ENCODE measurements at regions not wholly inside any gene's neighbourhood (a gene's known extent, or its start where the extent isn't known, plus 50 kb on each side); places are given as distances from the start of the nearest gene placed in this dataset.

- Histone ChIP-seq H3K27ac (no peak overlapping the region), H3K4me3 (ENCODE audit: low read depth, low read length) (no peak overlapping the region), H3K36me3 (replicated peaks) (no peaks in the 10 kb centered on the region), H3K27me3 (replicated peaks) (no peaks in the 10 kb centered on the region)
- in situ Hi-C loops (cut with HindIII; ENCODE audit: low pct_ligation_motif_present, low sequenced_read_pairs): no loop called here
- no peak for TF ChIP-seq CTCF (IDR thresholded peaks at IDR 0.05; ENCODE audit: low read depth, low read length, missing control alignments)
- no peak for DNase-seq
These were observed 93.6 kb upstream of the INSIG1 start for GRCh38 chr7:155203882-155204691.

GRCh38 chr7:155204744-155205367 is 92.8 kb upstream of the INSIG1 start:
- Histone ChIP-seq H3K27me3 (replicated peaks) (no peaks in the 10 kb centered on the region), H3K27ac (peak overlapping the region; percentile 100), H3K36me3 (replicated peaks) (no peaks in the 10 kb centered on the region), H3K4me3 (ENCODE audit: low read depth, low read length) (no peak overlapping the region)
- in situ Hi-C loops (cut with HindIII; ENCODE audit: low pct_ligation_motif_present, low sequenced_read_pairs): no loop called here
- TF ChIP-seq CTCF (IDR thresholded peaks at IDR 0.05; ENCODE audit: low read depth, low read length, missing control alignments): no peak
- DNase-seq: no peak

- Histone ChIP-seq H3K4me3 (ENCODE audit: low read depth, low read length) (peak overlapping the region; percentile 44), H3K27me3 (replicated peaks) (no peaks in the 10 kb centered on the region), H3K36me3 (replicated peaks) (no peaks in the 10 kb centered on the region), H3K27ac (peak overlapping the region; percentile 100)
- DNase-seq: peak; percentile 99
- in situ Hi-C loops (cut with HindIII; ENCODE audit: low pct_ligation_motif_present, low sequenced_read_pairs): no loop called here
- TF ChIP-seq CTCF (IDR thresholded peaks at IDR 0.05; ENCODE audit: low read depth, low read length, missing control alignments): peak; percentile 6
These were observed 92.0 kb upstream of the INSIG1 start for GRCh38 chr7:155205368-155206317.

- Histone ChIP-seq H3K4me3 (ENCODE audit: low read depth, low read length) (peak overlapping the region; percentile 44), H3K36me3 (replicated peaks) (no peaks in the 10 kb centered on the region), H3K27me3 (replicated peaks) (no peaks in the 10 kb centered on the region), H3K27ac (peak overlapping the region; percentile 100)
- DNase-seq: peak; percentile 89
- TF ChIP-seq CTCF (IDR thresholded peaks at IDR 0.05; ENCODE audit: low read depth, low read length, missing control alignments): no peak
- in situ Hi-C loops (cut with HindIII; ENCODE audit: low pct_ligation_motif_present, low sequenced_read_pairs): no loop called here
These were observed 91.2 kb upstream of the INSIG1 start for GRCh38 chr7:155206318-155207020.

GRCh38 chr7:155207326-155208002 is 90.2 kb upstream of the INSIG1 start:
- in situ Hi-C loops (cut with HindIII; ENCODE audit: low pct_ligation_motif_present, low sequenced_read_pairs): no loop called here
- no peak for TF ChIP-seq CTCF (IDR thresholded peaks at IDR 0.05; ENCODE audit: low read depth, low read length, missing control alignments)
- H3K4me3 ChIP-seq (ENCODE audit: low read depth, low read length): no peak overlapping the region
- DNase-seq: no peak
- peak overlapping the region; percentile 100 for H3K27ac ChIP-seq
- no peaks in the 10 kb centered on the region for H3K27me3 ChIP-seq (replicated peaks)
- no peaks in the 10 kb centered on the region for H3K36me3 ChIP-seq (replicated peaks)

Data from brain microvascular endothelial cell (primary cell).